ENCODE measurements at regions not wholly inside any gene's neighbourhood (a gene's known extent, or its start where the extent isn't known, plus 50 kb on each side); places are given as distances from the start of the nearest gene placed in this dataset.

GRCh38 chr3:174403831-174404230, 455.3 kb upstream of the NAALADL2 start:
- DNase-seq (ENCODE audit: low read depth), result no peak

GRCh38 chr3:174408310-174408709, 450.8 kb upstream of the NAALADL2 start:
- no peak for DNase-seq (ENCODE audit: low read depth)

- no peak for DNase-seq (ENCODE audit: low read depth)
Measured at GRCh38 chr3:174409086-174409743, 449.9 kb upstream of the NAALADL2 start.

GRCh38 chr3:174413062-174413912, 445.8 kb upstream of the NAALADL2 start:
- no peak for DNase-seq (ENCODE audit: low read depth)

GRCh38 chr3:174414902-174415301, 444.2 kb upstream of the NAALADL2 start:
- DNase-seq (ENCODE audit: low read depth), result no peak

GRCh38 chr3:174417573-174417972, 441.6 kb upstream of the NAALADL2 start:
- no peak for DNase-seq (ENCODE audit: low read depth)

GRCh38 chr3:174419216-174419615, 439.9 kb upstream of the NAALADL2 start:
- no peak for DNase-seq (ENCODE audit: low read depth)

- DNase-seq (ENCODE audit: low read depth), result no peak
Measured at GRCh38 chr3:174423936-174424335, 435.2 kb upstream of the NAALADL2 start.

GRCh38 chr3:174424656-174425055, 434.5 kb upstream of the NAALADL2 start:
- no peak for DNase-seq (ENCODE audit: low read depth)

- no peak for DNase-seq (ENCODE audit: low read depth)
Measured at GRCh38 chr3:174425422-174425821, 433.7 kb upstream of the NAALADL2 start.

GRCh38 chr3:174430986-174431385, 428.1 kb upstream of the NAALADL2 start:
- DNase-seq (ENCODE audit: low read depth), result no peak

- DNase-seq (ENCODE audit: low read depth), result no peak
Measured at GRCh38 chr3:174431717-174432116, 427.4 kb upstream of the NAALADL2 start.

GRCh38 chr3:174436367-174436766, 422.8 kb upstream of the NAALADL2 start:
- DNase-seq (ENCODE audit: low read depth), result no peak

- no peak for DNase-seq (ENCODE audit: low read depth)
Measured at GRCh38 chr3:174438501-174439145, 420.5 kb upstream of the NAALADL2 start.

- peak; percentile 99 for DNase-seq (ENCODE audit: low read depth)
Measured at GRCh38 chr3:174439331-174440252, 419.5 kb upstream of the NAALADL2 start.

- no peak for DNase-seq (ENCODE audit: low read depth)
Measured at GRCh38 chr3:174440253-174440701, 418.9 kb upstream of the NAALADL2 start.

- peak; percentile 86 for DNase-seq (ENCODE audit: low read depth)
Measured at GRCh38 chr3:174440741-174441587, 418.2 kb upstream of the NAALADL2 start.

GRCh38 chr3:174441588-174442301, 417.4 kb upstream of the NAALADL2 start:
- no peak for DNase-seq (ENCODE audit: low read depth)

- DNase-seq (ENCODE audit: low read depth), result no peak
Measured at GRCh38 chr3:174442302-174442682, 416.8 kb upstream of the NAALADL2 start.

- DNase-seq (ENCODE audit: low read depth), result no peak
Measured at GRCh38 chr3:174444391-174444790, 414.7 kb upstream of the NAALADL2 start.

Data from GM04504 (cell line).